Fibroblast of the aortic adventitia (primary cell): ENCODE measurements at regions not wholly inside any gene's neighbourhood (a gene's known extent, or its start where the extent isn't known, plus 50 kb on each side); places are given as distances from the start of the nearest gene placed in this dataset.

Experiments used
- DNase-seq: peaks from one replicate; pipeline ENCODE4 v3.0.0-alpha.2; 2010; ENCODE audit warnings: low read depth
- H3K4me3 ChIP-seq: 2 replicates; pipeline ENCODE4 v1.5.1; 2011; ENCODE audit warnings: low read depth, mild to moderate bottlenecking, control low read depth, low read length, moderate library complexity
- TF ChIP-seq, protein P1 (sequence below): IDR thresholded peaks from 2 replicates; pipeline ENCODE4 v1.5.1; 2011; ENCODE audit warnings: mild to moderate bottlenecking, low read length, control low read depth, inconsistent platforms; ENCODE audit not compliant: insufficient read depth

DNA sequence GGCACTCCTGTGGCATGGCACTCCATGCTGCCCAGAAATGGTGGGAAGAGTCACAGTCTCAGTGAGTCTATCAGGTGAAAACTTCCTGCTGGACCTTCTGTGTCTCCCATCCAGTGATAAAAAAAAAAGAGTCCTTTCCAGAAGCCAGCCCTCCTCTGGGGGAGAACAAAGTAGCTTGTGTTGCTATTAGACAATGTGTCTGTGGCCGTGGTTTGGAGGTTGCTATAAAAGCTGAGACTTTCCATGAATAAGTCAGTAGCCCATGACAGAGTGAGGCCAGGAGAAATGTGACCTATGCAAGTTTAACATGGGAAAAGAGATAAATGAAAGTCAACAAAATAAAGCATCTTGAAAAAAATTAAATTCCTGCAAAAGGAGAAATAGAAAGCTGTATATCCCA is 250.7 kb upstream of the MON1B start:
- TF ChIP-seq, protein P1, sequence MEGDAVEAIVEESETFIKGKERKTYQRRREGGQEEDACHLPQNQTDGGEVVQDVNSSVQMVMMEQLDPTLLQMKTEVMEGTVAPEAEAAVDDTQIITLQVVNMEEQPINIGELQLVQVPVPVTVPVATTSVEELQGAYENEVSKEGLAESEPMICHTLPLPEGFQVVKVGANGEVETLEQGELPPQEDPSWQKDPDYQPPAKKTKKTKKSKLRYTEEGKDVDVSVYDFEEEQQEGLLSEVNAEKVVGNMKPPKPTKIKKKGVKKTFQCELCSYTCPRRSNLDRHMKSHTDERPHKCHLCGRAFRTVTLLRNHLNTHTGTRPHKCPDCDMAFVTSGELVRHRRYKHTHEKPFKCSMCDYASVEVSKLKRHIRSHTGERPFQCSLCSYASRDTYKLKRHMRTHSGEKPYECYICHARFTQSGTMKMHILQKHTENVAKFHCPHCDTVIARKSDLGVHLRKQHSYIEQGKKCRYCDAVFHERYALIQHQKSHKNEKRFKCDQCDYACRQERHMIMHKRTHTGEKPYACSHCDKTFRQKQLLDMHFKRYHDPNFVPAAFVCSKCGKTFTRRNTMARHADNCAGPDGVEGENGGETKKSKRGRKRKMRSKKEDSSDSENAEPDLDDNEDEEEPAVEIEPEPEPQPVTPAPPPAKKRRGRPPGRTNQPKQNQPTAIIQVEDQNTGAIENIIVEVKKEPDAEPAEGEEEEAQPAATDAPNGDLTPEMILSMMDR: no peak
- DNase-seq: no peak
- no peak overlapping the region for H3K4me3 ChIP-seq

DNA sequence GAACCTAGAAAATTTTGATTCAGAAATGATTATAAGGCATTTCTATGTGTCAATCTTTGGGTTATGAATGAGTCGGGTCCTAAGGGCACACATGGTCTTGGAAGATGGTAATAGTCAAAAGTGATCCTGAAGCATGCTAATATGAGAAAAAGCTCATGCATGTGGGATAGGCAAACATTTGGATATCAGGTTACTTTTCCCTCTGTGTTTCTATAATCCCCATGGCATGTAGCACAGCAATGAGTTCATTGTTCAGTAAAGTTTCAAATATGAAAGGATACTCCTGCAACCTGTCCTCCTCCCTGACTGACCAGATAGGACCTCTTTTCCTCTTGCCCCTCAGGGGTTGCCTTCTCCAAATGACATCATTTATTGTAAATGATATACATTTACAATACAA is 249.9 kb upstream of the MON1B start:
- no peak overlapping the region for H3K4me3 ChIP-seq
- DNase-seq: no peak
- TF ChIP-seq, protein P1: no peak

DNA sequence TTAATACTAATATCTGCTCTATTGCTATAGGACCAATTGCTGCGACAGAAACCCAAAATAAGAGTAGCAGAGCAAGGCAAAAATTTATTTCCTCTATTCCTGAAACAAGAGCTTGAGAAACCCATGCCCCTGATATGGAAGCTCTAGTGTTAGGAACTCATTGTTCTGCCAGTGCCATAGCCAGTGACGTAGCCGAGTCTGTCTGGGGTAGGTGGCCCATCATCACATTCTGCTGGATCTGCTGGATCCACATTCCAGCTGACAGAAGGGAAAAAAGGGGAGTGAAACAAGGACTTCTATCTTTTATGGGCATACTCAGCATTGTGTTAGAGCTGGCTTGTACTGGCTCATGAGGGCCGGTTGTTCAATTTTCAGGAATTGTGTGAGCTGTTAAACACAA is 248.9 kb upstream of the MON1B start:
- TF ChIP-seq, protein P1: no peak
- no peak for DNase-seq
- no peak overlapping the region for H3K4me3 ChIP-seq

DNA sequence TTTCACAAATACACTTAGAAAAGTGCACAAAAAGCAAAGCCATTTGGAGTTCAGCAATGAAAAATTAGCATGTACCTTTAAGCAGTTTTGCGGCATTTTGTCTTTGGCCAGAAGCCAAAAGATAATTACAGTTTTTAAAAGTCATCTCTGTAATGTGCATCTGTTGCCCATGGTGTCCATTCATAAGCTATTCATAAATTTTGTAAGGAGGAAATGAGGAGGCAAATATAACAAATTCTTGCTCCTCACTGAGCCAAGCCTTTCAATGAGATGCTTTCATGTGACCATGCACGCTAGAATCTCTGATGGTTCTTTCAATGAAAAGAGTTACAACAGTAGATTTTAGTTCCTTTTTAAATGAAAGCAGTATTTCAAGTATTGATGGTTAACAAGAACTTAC is 247.1 kb upstream of the MON1B start:
- peak; percentile 25 for DNase-seq
- TF ChIP-seq, protein P1: no peak
- H3K4me3 ChIP-seq: no peak overlapping the region

DNA sequence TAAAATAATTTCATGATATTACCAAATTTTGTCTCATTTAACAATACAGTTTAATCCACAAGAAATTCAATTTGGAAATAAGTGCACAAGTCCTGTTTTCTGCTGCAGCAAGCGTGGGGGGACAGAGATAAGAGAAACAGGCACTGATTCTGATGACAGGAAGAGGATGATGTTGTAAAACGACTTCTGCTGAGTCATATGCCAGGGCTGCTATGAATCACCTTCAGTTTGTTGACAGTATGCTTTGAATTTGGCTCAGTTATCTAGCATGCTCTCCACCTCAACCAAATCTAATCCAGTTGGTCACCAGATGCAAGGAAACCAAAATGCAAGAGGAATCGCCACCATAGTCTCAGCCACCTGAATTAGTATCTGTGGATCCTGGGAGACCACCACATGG is 244.1 kb upstream of the MON1B start:
- DNase-seq: peak; percentile 86
- TF ChIP-seq, protein P1: no peak
- H3K4me3 ChIP-seq: no peak overlapping the region

DNA sequence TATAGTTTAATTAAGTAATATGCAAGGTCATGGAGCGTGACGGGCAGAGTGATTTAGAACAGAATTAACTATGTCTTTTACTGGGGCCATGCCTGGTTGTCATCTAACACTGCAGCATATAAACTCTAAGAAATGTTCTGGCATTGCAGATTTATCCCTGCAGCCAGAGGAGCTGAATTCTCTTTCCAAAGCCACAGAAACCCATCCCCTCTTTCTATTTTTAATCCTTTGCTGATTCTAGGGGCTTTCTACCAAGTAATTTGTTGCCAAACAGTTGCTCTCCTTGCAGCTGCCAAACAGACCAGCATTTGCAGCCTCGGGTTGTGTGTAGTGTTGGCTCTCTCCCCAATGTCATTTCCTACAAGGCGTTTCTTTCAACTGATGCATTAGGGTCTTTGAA is 243.2 kb upstream of the MON1B start:
- DNase-seq: peak; percentile 49
- TF ChIP-seq, protein P1: no peak
- H3K4me3 ChIP-seq: no peak overlapping the region

DNA sequence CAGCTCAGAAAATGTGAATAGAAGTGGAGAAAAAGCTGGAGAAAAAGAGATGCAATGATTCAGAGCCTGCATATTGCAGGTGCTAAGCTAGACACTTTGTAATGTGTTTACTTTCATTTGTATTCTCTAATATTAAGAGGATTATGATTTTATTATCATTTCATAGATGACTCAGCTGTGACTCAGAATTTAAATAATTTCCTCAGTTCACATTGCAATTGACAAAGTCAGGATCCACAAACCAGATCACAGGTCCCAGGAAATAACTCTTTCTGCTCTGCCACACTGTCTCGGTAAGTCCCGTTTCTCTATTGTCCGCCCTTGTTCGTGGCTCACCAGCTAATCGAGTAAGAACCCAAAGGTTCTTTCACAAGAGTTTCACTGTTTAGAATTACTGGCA is 235.4 kb upstream of the MON1B start:
- TF ChIP-seq, protein P1: no peak
- DNase-seq: peak; percentile 26

More for the DNA sequence above, 235.4 kb upstream of the MON1B start:
- no peak overlapping the region for H3K4me3 ChIP-seq
